Stimulated activated naive B cell treated with anti-CD40 and anti-IgM and Interleukin-4, amounts not matched to agents 10 μg/mL and 1 μg/mL and 100 μg/mL, for 72 hours (primary cell): ENCODE measurements at regions not wholly inside any gene's neighbourhood (a gene's known extent, or its start where the extent isn't known, plus 50 kb on each side); places are given as distances from the start of the nearest gene placed in this dataset.
"Not testable (repeated sequence)": the region's sequence is repeated elsewhere in the genome, so short reads cannot be mapped to it uniquely, and the experiment has no call there.

Experiments
- ATAC-seq, 2 donors: fragments of 150-1000 bp; cut with Tn5 transposase; replicated peaks; 2 replicates each; pipeline ENCODE4 v1.10.0; 2021; ENCODE audit warnings: moderate library complexity in 1 of 2
- DNase-seq: peaks from one replicate; pipeline ENCODE4 v3.0.0; 2021
- H3K27ac Mint-ChIP-seq: one replicate; pipeline ENCODE4 v1.8.0; 2022; ENCODE audit warnings: mild to moderate bottlenecking, mixed read lengths
- H3K27me3 Mint-ChIP-seq, 2 donors: one replicate each; pipeline ENCODE4 v1.8.0; 2022; ENCODE audit warnings: mixed read lengths in 2 of 2
- H3K36me3 Mint-ChIP-seq, 2 donors: one replicate each; pipeline ENCODE4 v1.8.0; 2022; ENCODE audit warnings: mixed read lengths in 2 of 2, mild to moderate bottlenecking in 1 of 2
- H3K4me1 Mint-ChIP-seq, 2 donors: one replicate each; pipeline ENCODE4 v1.8.0; 2022; ENCODE audit warnings: mixed read lengths in 2 of 2, mild to moderate bottlenecking in 1 of 2
- H3K4me3 Mint-ChIP-seq, 2 donors: one replicate each; pipeline ENCODE4 v1.8.0; 2022; ENCODE audit warnings: mild to moderate bottlenecking in 2 of 2, mixed read lengths in 2 of 2, moderate library complexity in 1 of 2
- H3K9me3 Mint-ChIP-seq, 2 donors: one replicate each; pipeline ENCODE4 v1.8.0; 2022; ENCODE audit warnings: mixed read lengths in 2 of 2, mild to moderate bottlenecking in 1 of 2

DNA sequence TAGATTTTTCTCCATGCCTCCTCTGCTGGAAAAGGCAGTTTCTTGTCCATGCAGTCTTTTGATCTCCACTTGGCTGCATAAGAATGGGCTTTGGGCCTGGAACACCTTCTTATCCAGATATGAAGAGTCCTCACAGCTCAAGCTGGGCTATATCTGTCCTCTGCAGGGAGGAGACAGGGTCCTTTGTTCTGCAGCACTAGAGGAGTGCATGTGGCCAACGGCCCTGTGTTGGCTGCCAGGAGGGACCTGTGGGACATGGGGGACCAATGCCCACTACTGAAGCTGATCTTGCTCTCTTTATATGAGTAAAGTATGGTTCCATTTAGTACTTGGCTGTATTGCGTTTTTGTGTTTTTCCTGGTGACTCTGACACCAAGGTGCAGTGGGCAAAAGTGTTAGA, 157.3 kb upstream of the ABI3BP start:
- peaks cover 6 to 30% of the 10 kb centered on the region in 2 donors for H3K27me3 Mint-ChIP-seq
- peaks cover 0 to 2% of the 10 kb centered on the region in 2 donors for H3K4me1 Mint-ChIP-seq
- no peaks in the 10 kb centered on the region for H3K36me3 Mint-ChIP-seq
- no peak for ATAC-seq
- no peak overlapping the region for H3K4me3 Mint-ChIP-seq
- no peak overlapping the region for H3K27ac Mint-ChIP-seq
- H3K9me3 Mint-ChIP-seq = no peaks in the 10 kb centered on the region
- DNase-seq = no peak

DNA sequence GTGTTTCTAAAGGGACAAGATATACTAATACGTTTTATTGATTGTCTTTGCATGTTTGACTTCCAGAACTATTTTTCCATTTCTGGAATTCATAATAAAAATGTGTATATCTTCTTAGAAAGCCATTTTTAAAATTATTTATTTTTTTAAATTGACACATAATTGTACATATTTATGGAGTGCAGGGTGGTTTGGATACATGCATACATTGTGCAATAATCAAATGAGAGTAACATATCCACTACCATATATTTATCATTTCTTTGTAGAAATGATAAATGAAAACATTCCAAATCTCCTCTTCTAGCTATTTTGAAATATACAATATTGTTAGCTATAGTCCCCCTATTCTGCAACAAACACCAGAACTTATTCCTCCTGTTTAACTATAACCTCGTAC, 156.5 kb upstream of the ABI3BP start:
- H3K36me3 Mint-ChIP-seq = no peaks in the 10 kb centered on the region
- H3K9me3 Mint-ChIP-seq = no peaks in the 10 kb centered on the region
- ATAC-seq = no peak
- peaks cover 6 to 26% of the 10 kb centered on the region in 2 donors for H3K27me3 Mint-ChIP-seq
- no peak overlapping the region for H3K4me3 Mint-ChIP-seq
- H3K27ac Mint-ChIP-seq = no peak overlapping the region
- peaks cover 0 to 2% of the 10 kb centered on the region in 2 donors for H3K4me1 Mint-ChIP-seq
- DNase-seq = no peak

DNA sequence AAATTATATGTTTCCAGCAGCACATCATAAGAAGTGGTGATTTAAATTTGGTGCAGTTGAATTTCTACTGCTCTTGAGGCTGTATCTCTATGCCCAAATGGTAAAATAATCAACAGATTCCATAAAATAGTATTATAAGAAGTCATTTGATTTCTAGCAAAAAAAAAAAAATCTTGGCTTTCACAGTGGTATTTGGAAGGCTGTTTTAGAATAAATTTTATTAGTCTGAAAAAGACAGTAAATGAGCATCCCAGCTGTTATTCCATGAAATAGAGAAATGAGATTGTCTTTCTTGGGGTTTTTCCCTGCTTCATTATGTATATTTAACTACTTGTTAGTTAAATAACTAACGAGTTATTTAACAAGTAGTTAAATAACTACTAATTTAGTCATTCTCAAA, 156.0 kb upstream of the ABI3BP start:
- Mint-ChIP-seq H3K4me1 (peaks cover 0 to 2% of the 10 kb centered on the region in 2 donors), H3K27me3 (peaks cover 6 to 23% of the 10 kb centered on the region in 2 donors), H3K9me3 (no peaks in the 10 kb centered on the region), H3K36me3 (no peaks in the 10 kb centered on the region), H3K27ac (no peak overlapping the region), H3K4me3 (no peak overlapping the region)
- no peak for DNase-seq
- ATAC-seq = no peak

DNA sequence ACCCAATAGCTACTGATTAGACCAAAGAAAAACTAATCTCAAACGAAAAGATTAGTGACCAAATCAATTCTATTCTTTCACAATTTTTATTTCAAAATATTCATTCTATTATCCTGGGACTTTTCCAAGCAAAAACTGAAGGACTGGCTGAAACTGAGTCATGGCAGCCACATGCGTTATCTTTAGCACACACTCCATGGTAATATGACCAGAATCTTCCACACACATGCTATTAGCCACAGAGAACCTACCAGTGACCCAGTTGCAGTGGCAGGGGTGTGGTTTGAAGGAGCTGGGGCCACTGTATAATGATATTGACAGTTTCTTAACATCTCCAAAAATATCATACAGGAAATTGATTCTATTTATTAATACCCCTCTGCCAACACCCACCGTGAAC, 154.8 kb upstream of the ABI3BP start:
- peaks cover 6 to 14% of the 10 kb centered on the region in 2 donors for H3K27me3 Mint-ChIP-seq
- ATAC-seq = no peak
- DNase-seq = no peak
- no peak overlapping the region for H3K4me3 Mint-ChIP-seq
- H3K27ac Mint-ChIP-seq = no peak overlapping the region
- H3K9me3 Mint-ChIP-seq = no peaks in the 10 kb centered on the region
- H3K36me3 Mint-ChIP-seq = no peaks in the 10 kb centered on the region
- peaks cover 0 to 2% of the 10 kb centered on the region in 2 donors for H3K4me1 Mint-ChIP-seq

DNA sequence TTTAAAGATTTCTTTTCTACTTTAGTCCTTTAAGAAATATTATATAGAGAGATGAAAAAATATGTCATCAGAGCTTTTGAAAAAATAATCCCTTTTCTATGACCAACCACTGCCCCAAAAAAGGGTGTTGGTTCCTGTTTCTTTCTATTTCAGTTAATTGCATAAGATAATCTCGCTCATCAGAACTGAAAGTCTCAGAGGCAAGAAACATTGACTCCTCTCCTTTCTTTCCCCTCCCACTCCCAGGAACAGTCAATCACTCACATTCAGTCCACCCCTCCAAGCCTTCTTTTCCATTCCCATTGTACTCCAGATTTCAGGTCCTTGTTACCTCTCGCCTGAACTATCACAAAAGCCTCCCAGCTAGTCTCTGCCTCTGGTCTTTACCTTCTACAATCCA, 153.7 kb upstream of the ABI3BP start:
- no peak for ATAC-seq
- H3K4me1 Mint-ChIP-seq = peaks cover 0 to 2% of the 10 kb centered on the region in 2 donors
- no peak overlapping the region for H3K27ac Mint-ChIP-seq

DNA sequence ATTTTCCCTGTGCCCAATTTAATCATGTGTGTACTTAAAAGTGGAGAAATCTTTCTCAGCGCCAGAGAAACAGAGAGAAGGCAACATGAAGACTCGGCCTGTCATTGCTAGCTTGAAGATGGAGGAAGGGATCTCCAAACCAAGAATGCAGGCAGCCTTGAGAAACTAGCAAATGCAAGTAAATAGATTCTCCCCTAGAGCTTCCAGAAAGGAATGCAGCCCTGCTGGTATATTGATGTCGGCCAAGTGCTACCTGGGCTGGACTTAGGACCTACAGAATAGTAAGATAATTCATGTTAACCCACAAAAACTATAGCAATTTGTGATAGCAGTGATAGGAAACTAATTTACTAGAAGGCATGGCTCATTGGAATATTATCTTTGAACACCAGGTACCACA, 150.9 kb upstream of the ABI3BP start:
- peaks cover 0 to 2% of the 10 kb centered on the region in 2 donors for H3K4me1 Mint-ChIP-seq
- ATAC-seq (no peak), DNase-seq (no peak)
- H3K27ac Mint-ChIP-seq = no peak overlapping the region
- peaks cover 0 to 14% of the 10 kb centered on the region in 2 donors for H3K27me3 Mint-ChIP-seq
- no peaks in the 10 kb centered on the region for H3K36me3 Mint-ChIP-seq
- no peak overlapping the region for H3K4me3 Mint-ChIP-seq
- no peaks in the 10 kb centered on the region for H3K9me3 Mint-ChIP-seq

More for the DNA sequence above, 153.7 kb upstream of the ABI3BP start:
- Mint-ChIP-seq H3K27me3 (peaks cover 6 to 17% of the 10 kb centered on the region in 2 donors), H3K9me3 (no peaks in the 10 kb centered on the region), H3K4me3 (no peak overlapping the region), H3K36me3 (no peaks in the 10 kb centered on the region)
- DNase-seq = no peak

DNA sequence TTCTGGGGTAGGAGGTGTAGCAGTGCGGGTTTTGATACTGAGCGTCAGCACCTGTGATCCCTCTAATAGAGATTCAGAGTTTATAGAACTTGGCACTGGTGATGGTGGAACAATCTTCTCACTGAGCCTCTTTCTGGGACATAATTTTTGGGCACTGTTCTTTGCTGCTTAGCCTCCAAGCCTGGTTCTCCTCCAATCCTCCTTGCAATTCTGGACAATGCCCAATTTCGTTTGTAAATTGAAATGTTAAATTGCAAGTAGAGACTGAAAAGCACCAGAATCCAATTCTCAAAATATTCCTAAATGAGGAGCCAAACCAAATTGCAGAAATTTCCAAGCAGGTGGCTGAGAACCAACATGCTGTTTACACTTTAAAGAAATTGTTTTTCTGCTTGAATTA, 149.8 kb upstream of the ABI3BP start:
- no peak for ATAC-seq

DNA sequence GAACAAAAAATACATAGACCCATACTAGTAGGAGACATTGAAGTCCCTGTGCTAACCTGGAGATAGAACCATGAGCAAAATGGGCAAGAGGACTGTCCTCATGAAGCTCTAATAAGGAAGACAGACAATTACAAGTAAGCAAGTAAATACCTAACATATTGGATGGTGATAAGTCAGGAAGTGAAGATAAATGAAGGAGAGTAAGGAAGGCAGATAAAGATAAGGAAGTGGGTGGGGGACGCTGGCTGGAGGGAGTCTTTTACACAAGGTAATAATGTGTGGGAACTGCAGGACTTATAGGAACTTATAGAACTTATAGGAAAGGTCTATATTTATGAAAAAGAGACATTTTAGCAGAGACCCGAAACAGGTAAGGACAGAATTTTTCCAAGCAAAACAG, 148.9 kb upstream of the ABI3BP start:
- Mint-ChIP-seq H3K4me1 (peaks cover 0 to 2% of the 10 kb centered on the region in 2 donors), H3K4me3 (no peak overlapping the region), H3K27me3 (peaks cover 0 to 9% of the 10 kb centered on the region in 2 donors), H3K36me3 (no peaks in the 10 kb centered on the region), H3K27ac (no peak overlapping the region), H3K9me3 (no peaks in the 10 kb centered on the region)
- ATAC-seq (no peak), DNase-seq (no peak)

More for the DNA sequence above, 149.8 kb upstream of the ABI3BP start:
- Mint-ChIP-seq H3K27me3 (peaks cover 0 to 14% of the 10 kb centered on the region in 2 donors), H3K9me3 (no peaks in the 10 kb centered on the region), H3K4me1 (peaks cover 0 to 2% of the 10 kb centered on the region in 2 donors), H3K36me3 (no peaks in the 10 kb centered on the region), H3K27ac (no peak overlapping the region), H3K4me3 (no peak overlapping the region)
- DNase-seq = no peak

DNA sequence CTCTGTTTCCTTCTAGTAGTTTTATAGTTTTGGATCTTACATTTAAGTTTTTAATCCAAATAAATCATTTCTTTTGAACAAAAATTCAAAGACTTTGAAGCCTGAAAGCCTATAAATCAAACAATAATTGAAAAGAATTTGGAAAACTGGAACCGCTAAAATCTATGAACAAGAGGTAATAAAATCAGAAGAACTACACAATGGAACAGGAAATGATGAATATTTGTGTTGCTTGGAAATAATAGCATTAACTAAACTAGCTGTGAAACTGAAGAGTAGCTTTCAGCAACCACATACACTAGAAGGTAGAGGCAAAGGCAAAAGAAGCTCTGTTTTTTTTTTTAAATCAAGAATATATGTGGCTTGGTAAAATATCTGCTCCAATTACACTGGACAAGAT, 147.9 kb upstream of the ABI3BP start:
- no peak overlapping the region for H3K4me3 Mint-ChIP-seq
- ATAC-seq (no peak), DNase-seq (no peak)
- H3K4me1 Mint-ChIP-seq = no peaks in the 10 kb centered on the region
- H3K36me3 Mint-ChIP-seq = no peaks in the 10 kb centered on the region
- H3K9me3 Mint-ChIP-seq = no peaks in the 10 kb centered on the region
- no peak overlapping the region for H3K27ac Mint-ChIP-seq
- H3K27me3 Mint-ChIP-seq = peaks cover 0 to 7% of the 10 kb centered on the region in 2 donors

DNA sequence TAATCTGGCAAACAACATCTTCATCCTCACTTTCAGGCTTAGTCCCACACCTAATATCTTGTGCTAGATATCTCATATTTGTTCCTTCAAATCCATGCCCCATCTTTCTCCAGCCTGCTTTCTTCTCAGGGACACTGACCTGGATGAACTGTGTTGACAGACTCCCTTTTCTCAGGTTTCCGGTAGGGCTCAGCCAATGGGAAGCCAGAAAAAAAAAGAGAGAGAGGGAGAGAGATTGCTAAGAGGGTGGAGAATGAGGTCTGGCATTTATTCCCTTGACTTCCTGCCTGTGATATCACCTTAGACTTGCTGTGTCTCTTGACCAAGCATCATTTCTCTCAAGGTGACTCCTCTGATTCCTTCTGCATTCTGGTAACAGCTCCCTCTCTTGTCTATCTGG, 145.6 kb upstream of the ABI3BP start:
- ATAC-seq = no peak
- Mint-ChIP-seq H3K27ac (no peak overlapping the region), H3K9me3 (no peaks in the 10 kb centered on the region), H3K4me1 (peaks cover 2 to 10% of the 10 kb centered on the region in 2 donors), H3K4me3 (no peak overlapping the region), H3K36me3 (no peaks in the 10 kb centered on the region), H3K27me3 (peaks cover 0 to 7% of the 10 kb centered on the region in 2 donors)
- no peak for DNase-seq

DNA sequence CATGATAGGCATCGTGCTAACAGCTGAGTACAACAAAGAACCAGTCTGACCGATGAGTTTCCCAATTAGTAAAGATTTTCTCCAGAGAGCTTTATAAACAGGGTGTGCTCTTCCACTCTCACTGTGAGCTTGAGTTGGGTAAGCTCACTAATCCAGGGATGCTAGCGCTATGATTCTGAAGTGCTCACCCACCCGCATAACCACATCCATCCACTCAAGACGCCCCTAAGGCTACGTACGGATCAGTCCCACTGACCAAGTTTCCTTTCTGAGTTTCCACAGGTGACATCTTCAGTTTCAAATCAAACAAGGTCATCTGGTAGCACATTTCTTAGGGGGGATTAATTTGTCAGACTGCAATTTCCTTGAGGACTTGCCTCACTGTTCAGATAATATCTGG, 141.1 kb upstream of the ABI3BP start:
- no peak overlapping the region for H3K4me3 Mint-ChIP-seq
- no peak overlapping the region for H3K27ac Mint-ChIP-seq
- ATAC-seq (no peak), DNase-seq (no peak)
- H3K9me3 Mint-ChIP-seq = peaks cover 14 to 22% of the 10 kb centered on the region in 2 donors
- H3K4me1 Mint-ChIP-seq = peaks cover 9 to 18% of the 10 kb centered on the region in 2 donors
- peaks cover 0 to 10% of the 10 kb centered on the region in 2 donors for H3K27me3 Mint-ChIP-seq
- peaks cover 0 to 11% of the 10 kb centered on the region in 2 donors for H3K36me3 Mint-ChIP-seq

DNA sequence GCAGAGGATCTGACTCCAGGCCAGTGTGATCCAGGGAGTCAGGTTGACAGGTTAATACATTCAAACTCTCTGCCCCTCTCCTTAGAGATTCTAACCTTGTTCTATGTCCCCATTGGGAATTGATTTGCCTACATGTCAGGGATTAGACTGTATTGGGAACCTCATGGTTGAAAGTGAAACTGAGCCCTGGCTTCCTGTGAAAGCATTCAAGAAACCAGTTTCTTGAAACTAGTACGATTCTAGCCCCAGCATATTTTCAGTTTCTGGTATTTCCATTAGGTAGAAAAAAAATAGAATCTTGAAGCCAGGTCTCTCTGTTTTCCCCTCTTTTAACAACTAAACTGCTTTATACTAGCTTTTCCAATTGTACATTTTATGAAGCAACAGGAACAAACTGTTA, 140.4 kb upstream of the ABI3BP start:
- peaks cover 0 to 9% of the 10 kb centered on the region in 2 donors for H3K27me3 Mint-ChIP-seq
- DNase-seq (no peak), ATAC-seq (peak; percentile 60 to 85)
- peaks cover 14 to 22% of the 10 kb centered on the region in 2 donors for H3K9me3 Mint-ChIP-seq
- H3K27ac Mint-ChIP-seq = no peak overlapping the region
- H3K4me3 Mint-ChIP-seq = peak overlapping the region in 1 of 2 donors; percentile 5
- peaks cover 0 to 11% of the 10 kb centered on the region in 2 donors for H3K36me3 Mint-ChIP-seq
- H3K4me1 Mint-ChIP-seq = peaks cover 9 to 18% of the 10 kb centered on the region in 2 donors

DNA sequence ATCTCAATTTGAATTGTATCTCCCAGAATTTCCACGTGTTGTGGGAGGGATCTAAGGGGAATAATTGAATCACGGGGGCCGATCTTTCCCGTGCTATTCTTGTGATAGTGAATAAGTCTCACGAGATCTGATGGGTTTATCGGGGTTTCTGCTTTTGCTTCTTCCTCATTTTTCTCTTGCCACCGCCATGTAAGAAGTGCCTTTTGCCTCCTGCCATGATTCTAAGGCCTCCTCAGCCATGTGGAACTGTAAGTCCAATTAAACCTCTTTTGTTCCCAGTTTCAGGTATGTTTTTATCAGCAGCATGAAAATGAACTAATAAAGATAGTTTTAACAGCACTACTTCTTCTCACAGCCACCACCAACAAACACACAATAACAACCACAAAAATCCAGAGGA, 140.0 kb upstream of the ABI3BP start:
- H3K27me3 Mint-ChIP-seq, DNase-seq, H3K27ac Mint-ChIP-seq: not testable (repeated sequence)
- Mint-ChIP-seq H3K4me1 (peaks cover 9 to 18% of the 10 kb centered on the region in 2 donors), H3K4me3 (peak overlapping the region in 1 of 2 donors; percentile 5), H3K9me3 (peaks cover 14 to 22% of the 10 kb centered on the region in 2 donors), H3K36me3 (peaks cover 0 to 11% of the 10 kb centered on the region in 2 donors)
- ATAC-seq = peak; percentile 10 to 31

DNA sequence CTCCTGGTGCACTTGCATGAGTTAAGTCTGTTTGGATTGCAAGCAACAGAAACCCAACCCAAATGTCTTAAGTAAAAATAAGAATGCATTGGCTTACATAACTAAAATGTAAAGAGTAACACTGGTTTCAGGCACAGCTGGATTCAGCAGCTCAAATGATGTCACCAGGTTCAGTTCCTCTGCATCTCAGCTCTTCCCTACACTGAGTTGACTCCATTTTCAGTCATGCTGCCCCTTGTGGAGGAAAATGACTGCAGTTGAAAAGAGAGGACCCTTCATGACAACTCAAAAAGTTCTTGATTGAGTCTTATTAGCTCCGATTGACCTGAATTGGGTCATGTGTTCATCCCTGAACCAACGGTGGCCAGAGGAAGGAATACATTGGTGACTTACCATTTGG, 138.5 kb upstream of the ABI3BP start:
- peak in 1 of 2 donors; percentile 34 for ATAC-seq
- Mint-ChIP-seq H3K27me3 (peaks cover 0 to 9% of the 10 kb centered on the region in 2 donors), H3K36me3 (peaks cover 0 to 11% of the 10 kb centered on the region in 2 donors), H3K9me3 (peaks cover 14 to 22% of the 10 kb centered on the region in 2 donors), H3K27ac (no peak overlapping the region), H3K4me3 (no peak overlapping the region), H3K4me1 (peaks cover 9 to 18% of the 10 kb centered on the region in 2 donors)
- no peak for DNase-seq

DNA sequence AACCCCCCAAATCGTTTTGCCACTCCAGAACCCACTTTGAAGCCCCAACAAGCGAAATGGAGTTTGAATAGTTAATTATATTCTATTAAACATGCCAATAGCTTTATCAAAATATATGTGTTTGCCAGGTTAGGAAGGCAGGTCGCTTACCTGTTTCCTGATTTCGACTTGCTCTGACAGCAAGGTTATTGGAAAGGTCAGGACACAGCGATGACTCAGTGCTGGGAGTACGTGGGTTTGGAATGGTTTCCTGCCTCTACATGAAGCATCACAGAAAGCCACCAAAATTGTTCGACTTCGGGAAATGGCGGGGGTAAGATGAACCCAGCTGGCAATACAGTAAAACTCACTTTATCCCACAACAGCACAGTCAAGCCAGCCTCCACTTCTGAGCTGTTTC, 135.6 kb upstream of the ABI3BP start:
- Mint-ChIP-seq H3K9me3 (peaks cover 14 to 22% of the 10 kb centered on the region in 2 donors), H3K27ac (no peak overlapping the region), H3K27me3 (peaks cover 11 to 19% of the 10 kb centered on the region in 2 donors), H3K4me3 (no peak overlapping the region), H3K36me3 (peaks cover 0 to 11% of the 10 kb centered on the region in 2 donors), H3K4me1 (peaks cover 7 to 8% of the 10 kb centered on the region in 2 donors)
- ATAC-seq = no peak
- DNase-seq = no peak
